ENCODE measurements at regions not wholly inside any gene's neighbourhood (a gene's known extent, or its start where the extent isn't known, plus 50 kb on each side); places are given as distances from the start of the nearest gene placed in this dataset.

DNA sequence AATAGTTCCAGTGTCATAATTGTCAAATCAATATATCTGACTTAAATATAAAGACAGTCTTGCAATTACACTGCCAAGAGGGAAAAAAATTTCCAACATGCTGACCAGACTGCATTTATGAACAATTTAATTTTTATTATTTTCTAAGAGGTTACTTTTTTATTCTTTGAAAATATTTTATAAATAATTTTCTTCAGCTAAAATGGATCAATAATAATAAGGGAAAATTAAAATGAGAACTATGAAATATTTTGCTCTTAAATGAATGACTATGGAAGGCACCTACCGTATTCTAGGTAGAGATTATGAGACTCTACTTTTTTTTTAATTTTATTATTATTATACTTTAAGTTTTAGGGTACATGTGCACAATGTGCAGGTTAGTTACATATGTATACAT, 1032.5 kb upstream of the LRRN3 start:
- DNase-seq (ENCODE audit: low read depth) (no peak), FAIRE-seq (no peak)
- Histone ChIP-seq H3K4me3 (ENCODE audit: low read depth, low read length) (no peak overlapping the region), H3K36me3 (ENCODE audit: control insufficient read depth, insufficient read depth, low read length) (no peaks in the 10 kb centered on the region), H3K27me3 (ENCODE audit: control insufficient read depth, insufficient read depth, low read length) (no peaks in the 10 kb centered on the region)
- TF ChIP-seq, protein P1, sequence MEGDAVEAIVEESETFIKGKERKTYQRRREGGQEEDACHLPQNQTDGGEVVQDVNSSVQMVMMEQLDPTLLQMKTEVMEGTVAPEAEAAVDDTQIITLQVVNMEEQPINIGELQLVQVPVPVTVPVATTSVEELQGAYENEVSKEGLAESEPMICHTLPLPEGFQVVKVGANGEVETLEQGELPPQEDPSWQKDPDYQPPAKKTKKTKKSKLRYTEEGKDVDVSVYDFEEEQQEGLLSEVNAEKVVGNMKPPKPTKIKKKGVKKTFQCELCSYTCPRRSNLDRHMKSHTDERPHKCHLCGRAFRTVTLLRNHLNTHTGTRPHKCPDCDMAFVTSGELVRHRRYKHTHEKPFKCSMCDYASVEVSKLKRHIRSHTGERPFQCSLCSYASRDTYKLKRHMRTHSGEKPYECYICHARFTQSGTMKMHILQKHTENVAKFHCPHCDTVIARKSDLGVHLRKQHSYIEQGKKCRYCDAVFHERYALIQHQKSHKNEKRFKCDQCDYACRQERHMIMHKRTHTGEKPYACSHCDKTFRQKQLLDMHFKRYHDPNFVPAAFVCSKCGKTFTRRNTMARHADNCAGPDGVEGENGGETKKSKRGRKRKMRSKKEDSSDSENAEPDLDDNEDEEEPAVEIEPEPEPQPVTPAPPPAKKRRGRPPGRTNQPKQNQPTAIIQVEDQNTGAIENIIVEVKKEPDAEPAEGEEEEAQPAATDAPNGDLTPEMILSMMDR (IDR thresholded peaks at IDR 0.05; ENCODE audit: insufficient read depth, low read length, severe bottlenecking): no peak

DNA sequence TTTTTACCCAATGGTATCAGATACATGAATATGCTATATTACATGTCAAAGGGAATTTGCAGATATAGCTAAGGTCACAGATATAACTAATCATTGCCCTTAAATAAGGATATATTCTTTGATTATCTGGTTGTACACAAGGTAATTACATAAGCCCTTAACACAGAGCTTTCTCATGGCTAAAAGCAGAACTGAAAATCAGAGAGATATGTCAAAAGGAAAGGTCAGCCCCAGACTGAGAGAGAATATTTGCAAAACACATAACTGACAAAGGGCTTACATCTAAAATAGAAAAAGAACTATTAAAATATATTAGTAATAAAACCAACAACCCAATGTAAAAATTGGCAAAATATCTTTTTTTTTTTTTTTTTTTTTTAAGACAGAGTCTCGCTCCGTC, 1029.5 kb upstream of the LRRN3 start:
- DNase-seq (ENCODE audit: low read depth) (no peak), FAIRE-seq (no peak)
- TF ChIP-seq, protein P1 (IDR thresholded peaks at IDR 0.05; ENCODE audit: insufficient read depth, low read length, severe bottlenecking): no peak
- no peaks in the 10 kb centered on the region for H3K36me3 ChIP-seq (ENCODE audit: control insufficient read depth, insufficient read depth, low read length)
- H3K27me3 ChIP-seq (ENCODE audit: control insufficient read depth, insufficient read depth, low read length): no peaks in the 10 kb centered on the region
- H3K4me3 ChIP-seq (ENCODE audit: low read depth, low read length): no peak overlapping the region

DNA sequence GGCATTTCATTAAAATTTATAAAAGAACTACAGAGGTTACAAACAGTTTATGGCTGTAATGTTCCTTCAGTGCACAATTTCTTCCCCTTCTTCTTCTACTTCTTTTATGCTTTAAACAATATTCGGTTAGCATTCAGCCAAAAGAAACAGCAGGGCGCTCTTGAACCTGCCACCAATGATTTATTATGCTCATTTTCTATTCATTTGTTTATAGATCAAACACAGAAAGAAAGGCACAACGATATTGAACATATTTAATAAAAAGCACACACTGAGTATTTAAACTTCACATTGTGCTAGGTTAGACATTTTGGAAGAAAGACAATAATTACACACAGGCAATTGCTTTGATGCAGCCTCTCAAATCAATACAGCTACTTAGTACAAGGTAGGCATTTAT, 1025.8 kb upstream of the LRRN3 start:
- FAIRE-seq: no peak
- no peaks in the 10 kb centered on the region for H3K27me3 ChIP-seq (ENCODE audit: control insufficient read depth, insufficient read depth, low read length)
- no peak for DNase-seq (ENCODE audit: low read depth)
- H3K36me3 ChIP-seq (ENCODE audit: control insufficient read depth, insufficient read depth, low read length): no peaks in the 10 kb centered on the region
- no peak overlapping the region for H3K4me3 ChIP-seq (ENCODE audit: low read depth, low read length)
- TF ChIP-seq, protein P1 (IDR thresholded peaks at IDR 0.05; ENCODE audit: insufficient read depth, low read length, severe bottlenecking): no peak

DNA sequence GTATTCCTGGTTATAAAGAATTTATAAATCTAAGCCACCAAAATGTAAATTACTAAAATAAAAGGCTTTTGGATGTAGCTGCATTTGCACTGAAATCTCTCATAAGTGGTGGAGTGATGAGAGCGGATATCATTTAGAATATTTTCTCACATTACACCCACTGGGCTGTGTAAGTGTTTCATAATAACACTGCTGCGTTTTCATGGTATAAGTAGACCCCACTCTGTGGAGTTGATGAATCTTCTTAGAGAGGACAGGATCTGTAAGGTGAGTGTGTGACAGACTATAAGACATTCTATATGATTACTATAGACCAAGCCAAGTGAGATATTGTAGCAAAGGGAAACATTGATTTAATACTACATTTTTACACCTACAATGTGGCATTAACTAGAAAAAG, 1024.1 kb upstream of the LRRN3 start:
- TF ChIP-seq, protein P1 (IDR thresholded peaks at IDR 0.05; ENCODE audit: insufficient read depth, low read length, severe bottlenecking): no peak
- no peaks in the 10 kb centered on the region for H3K36me3 ChIP-seq (ENCODE audit: control insufficient read depth, insufficient read depth, low read length)
- DNase-seq (ENCODE audit: low read depth) (no peak), FAIRE-seq (no peak)
- no peaks in the 10 kb centered on the region for H3K27me3 ChIP-seq (ENCODE audit: control insufficient read depth, insufficient read depth, low read length)
- H3K4me3 ChIP-seq (ENCODE audit: low read depth, low read length): no peak overlapping the region

DNA sequence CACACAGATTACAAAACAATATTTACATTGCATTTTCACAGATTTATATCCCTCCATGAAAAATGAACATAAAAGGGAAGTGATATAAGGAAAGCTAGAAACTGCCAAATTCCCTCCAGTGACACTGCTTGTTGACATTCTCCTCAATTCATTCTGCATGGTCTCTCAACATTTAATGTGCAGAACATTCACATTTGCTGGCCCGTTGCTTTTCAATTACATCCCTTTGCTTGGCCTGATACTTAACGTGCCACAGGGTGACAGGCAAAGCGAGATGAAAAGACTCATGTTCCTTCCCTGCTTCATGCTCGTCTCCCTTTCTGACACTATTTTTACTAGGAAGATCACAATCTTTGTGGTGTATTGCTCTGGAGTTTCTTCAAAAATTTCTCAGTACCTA, 1019.7 kb upstream of the LRRN3 start:
- H3K36me3 ChIP-seq (ENCODE audit: control insufficient read depth, insufficient read depth, low read length): no peaks in the 10 kb centered on the region
- no peak for FAIRE-seq
- no peak for DNase-seq (ENCODE audit: low read depth)
- H3K4me3 ChIP-seq (ENCODE audit: low read depth, low read length): no peak overlapping the region
- TF ChIP-seq, protein P1 (IDR thresholded peaks at IDR 0.05; ENCODE audit: insufficient read depth, low read length, severe bottlenecking): no peak
- no peaks in the 10 kb centered on the region for H3K27me3 ChIP-seq (ENCODE audit: control insufficient read depth, insufficient read depth, low read length)

DNA sequence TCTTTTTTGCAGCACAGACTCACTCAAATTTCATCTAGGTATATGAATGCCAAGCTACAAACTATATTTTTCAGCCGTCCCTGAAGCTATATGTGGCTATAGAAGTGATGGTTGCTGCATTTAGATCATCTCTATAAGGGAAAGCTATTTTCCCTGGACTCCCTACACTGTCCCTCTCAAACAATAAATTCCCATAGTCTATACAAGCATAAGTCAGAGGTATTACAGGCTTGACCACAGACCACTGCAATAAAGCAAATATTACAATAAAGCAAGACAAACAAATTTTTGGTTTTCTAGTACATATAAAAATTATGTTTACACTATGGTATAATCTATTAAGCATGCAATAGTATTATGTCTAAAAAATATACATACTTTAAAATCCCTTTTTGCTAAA, 1015.5 kb upstream of the LRRN3 start:
- TF ChIP-seq, protein P1 (IDR thresholded peaks at IDR 0.05; ENCODE audit: insufficient read depth, low read length, severe bottlenecking): no peak
- DNase-seq (ENCODE audit: low read depth): no peak
- Histone ChIP-seq H3K36me3 (ENCODE audit: control insufficient read depth, insufficient read depth, low read length) (no peaks in the 10 kb centered on the region), H3K4me3 (ENCODE audit: low read depth, low read length) (no peak overlapping the region), H3K27me3 (ENCODE audit: control insufficient read depth, insufficient read depth, low read length) (no peaks in the 10 kb centered on the region)
- FAIRE-seq: no peak

Measured in bronchial epithelial cell (primary cell).